Erythroblast (primary cell): ENCODE measurements at regions not wholly inside any gene's neighbourhood (a gene's known extent, or its start where the extent isn't known, plus 50 kb on each side); places are given as distances from the start of the nearest gene placed in this dataset.

Experiments
- GATA1 ChIP-seq: IDR thresholded peaks from 2 replicates; pipeline ENCODE4 v1.6.1; 2011; ENCODE audit warnings: low read depth, mild to moderate bottlenecking, control low read depth, low read length, moderate library complexity
- POLR2A ChIP-seq: IDR thresholded peaks from 2 replicates; pipeline ENCODE4 v1.6.1; 2011; ENCODE audit warnings: mild to moderate bottlenecking, low read length

- no peak for TF ChIP-seq POLR2A
- TF ChIP-seq GATA1 = no peak
These were observed 133.5 kb downstream of the AASDH start for GRCh38 chr4:56253666-56254305.
